Bronchial epithelial cell (primary cell): ENCODE measurements at regions not wholly inside any gene's neighbourhood (a gene's known extent, or its start where the extent isn't known, plus 50 kb on each side); places are given as distances from the start of the nearest gene placed in this dataset.

Experiments used
- DNase-seq: peaks from one replicate; pipeline ENCODE4 v3.0.0-alpha.2; 2010; ENCODE audit warnings: low read depth
- FAIRE-seq: peaks from 2 replicates; lab custom pipeline; 2011; peaks lifted over from hg19 to GRCh38; lab: Jason Lieb, UNC
- H3K27me3 ChIP-seq: 2 replicates; pipeline ENCODE4 v1.5.1; 2011; ENCODE audit warnings: low read length; ENCODE audit not compliant: control insufficient read depth, insufficient read depth
- H3K36me3 ChIP-seq: 2 replicates; pipeline ENCODE4 v1.5.1; 2011; ENCODE audit warnings: low read length; ENCODE audit not compliant: control insufficient read depth, insufficient read depth
- H3K4me3 ChIP-seq: 2 replicates; pipeline ENCODE4 v1.5.1; 2011; ENCODE audit warnings: mild to moderate bottlenecking, low read depth, low read length, control low read depth
- TF ChIP-seq, protein P1 (sequence below): IDR thresholded peaks from 2 replicates; pipeline ENCODE4 v1.5.1; 2011; ENCODE audit warnings: mild to moderate bottlenecking, moderate library complexity, low read length, control low read depth, inconsistent platforms; ENCODE audit not compliant: insufficient read depth, severe bottlenecking

DNA sequence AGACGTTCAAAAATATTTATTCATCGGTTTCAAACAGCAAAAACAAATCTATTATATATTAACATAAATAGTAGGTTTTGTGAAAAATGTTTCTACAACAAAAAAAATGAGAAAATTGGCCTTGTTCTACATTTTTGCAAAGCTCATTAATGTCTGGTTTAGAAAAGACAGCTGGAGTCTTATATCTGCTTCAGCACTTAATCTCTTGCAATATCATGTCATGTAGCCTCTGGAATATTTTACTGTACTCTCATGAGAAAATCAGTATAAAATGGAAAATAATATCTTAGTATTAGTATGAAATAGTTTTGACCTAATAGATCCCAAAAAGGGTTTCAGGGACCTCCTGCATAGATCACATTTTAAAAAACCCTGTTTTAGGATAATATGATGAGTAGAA, 326.6 kb downstream of the ARL4A start:
- TF ChIP-seq, protein P1, sequence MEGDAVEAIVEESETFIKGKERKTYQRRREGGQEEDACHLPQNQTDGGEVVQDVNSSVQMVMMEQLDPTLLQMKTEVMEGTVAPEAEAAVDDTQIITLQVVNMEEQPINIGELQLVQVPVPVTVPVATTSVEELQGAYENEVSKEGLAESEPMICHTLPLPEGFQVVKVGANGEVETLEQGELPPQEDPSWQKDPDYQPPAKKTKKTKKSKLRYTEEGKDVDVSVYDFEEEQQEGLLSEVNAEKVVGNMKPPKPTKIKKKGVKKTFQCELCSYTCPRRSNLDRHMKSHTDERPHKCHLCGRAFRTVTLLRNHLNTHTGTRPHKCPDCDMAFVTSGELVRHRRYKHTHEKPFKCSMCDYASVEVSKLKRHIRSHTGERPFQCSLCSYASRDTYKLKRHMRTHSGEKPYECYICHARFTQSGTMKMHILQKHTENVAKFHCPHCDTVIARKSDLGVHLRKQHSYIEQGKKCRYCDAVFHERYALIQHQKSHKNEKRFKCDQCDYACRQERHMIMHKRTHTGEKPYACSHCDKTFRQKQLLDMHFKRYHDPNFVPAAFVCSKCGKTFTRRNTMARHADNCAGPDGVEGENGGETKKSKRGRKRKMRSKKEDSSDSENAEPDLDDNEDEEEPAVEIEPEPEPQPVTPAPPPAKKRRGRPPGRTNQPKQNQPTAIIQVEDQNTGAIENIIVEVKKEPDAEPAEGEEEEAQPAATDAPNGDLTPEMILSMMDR = no peak
- H3K27me3 ChIP-seq = no peaks in the 10 kb centered on the region
- H3K36me3 ChIP-seq = no peaks in the 10 kb centered on the region
- FAIRE-seq = no peak
- DNase-seq = no peak
- no peak overlapping the region for H3K4me3 ChIP-seq

DNA sequence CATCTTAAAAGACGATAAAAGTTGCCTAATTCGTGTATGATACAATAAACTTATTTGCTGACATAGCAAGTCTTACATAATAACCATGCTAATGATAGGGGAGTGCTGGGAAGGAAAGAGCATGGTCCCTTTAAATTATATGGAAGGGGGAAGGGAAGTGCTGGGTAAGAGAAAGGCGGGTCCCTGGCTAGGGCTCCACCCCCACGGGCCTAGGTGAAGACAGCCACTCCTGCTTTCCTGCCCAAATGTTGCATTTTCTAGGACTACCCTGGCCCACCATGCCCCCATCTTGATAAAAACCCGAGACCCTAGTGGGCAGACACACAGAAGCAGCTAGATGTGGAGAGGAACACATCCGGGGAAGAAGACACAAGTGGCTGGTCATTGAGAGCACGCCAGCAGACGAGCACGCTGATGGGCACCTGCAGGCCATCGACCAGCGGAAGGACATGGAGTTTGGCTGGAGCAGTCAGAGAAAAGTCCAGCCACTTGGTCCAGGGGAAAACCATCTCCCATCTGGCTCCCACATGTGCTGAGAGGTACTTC, 328.7 kb downstream of the ARL4A start:
- FAIRE-seq (no peak), DNase-seq (no peak)
- TF ChIP-seq, protein P1 = no peak
- no peak overlapping the region for H3K4me3 ChIP-seq
- H3K36me3 ChIP-seq = no peaks in the 10 kb centered on the region
- no peaks in the 10 kb centered on the region for H3K27me3 ChIP-seq

DNA sequence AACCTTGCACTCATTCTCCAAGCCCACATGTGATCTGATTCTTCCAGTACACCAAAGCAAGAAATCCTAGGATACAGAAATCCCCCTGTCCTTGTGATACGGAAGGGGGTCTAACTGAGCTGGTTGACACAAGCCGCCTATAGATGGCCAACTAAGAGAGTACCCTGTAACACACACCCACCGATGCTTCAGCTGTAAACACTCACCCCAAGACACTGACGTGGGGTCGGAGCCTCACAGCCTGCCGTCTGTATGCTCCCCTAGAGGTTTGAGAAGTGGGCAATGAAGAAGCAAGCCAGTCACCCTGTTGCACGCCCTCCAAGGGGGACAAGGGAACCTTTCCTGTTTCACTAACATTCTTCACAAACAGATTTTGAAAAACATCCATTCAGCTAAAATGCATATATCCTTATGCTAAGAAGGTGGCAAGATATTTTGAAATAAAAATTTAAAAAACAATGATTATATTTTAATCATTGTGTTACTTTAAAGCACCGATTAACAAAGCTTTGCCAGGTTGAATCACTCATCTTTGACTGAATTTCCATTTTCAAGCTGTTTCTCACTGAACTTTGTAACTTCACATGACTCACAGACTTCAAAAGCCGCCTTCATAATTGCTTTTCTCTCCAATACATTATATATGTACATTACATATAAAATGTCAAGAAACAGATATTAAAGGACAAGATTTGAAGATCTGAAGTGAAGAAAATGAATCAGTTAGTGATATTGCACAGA, 329.3 kb downstream of the ARL4A start:
- Histone ChIP-seq H3K36me3 (no peaks in the 10 kb centered on the region), H3K4me3 (no peak overlapping the region), H3K27me3 (no peaks in the 10 kb centered on the region)
- DNase-seq (peak; percentile 58), FAIRE-seq (no peak)
- TF ChIP-seq, protein P1 = no peak

DNA sequence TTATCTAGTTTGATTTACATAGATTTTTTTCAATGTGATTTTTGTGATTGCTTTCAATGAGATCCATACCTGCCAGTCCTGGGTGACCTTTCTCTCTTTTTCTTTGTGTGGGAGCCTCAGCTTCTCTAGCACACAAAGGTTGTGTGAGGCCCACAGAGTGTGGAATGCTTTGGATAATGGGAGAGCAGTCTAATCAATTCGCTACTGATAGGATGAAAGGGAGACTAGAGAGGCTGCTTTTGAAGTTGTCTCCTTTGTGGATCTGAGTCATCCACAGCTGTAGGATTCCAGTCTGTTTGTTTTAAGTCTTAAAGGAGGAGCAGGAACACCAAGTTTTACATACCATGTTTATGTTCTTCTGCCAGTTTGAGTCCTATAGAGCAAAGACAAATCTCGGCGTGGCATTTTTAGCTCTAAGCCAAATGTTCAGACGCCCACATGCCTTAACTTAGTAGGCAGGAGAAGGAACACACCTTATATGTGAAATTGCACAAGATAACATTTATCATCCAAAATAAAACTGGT, 330.0 kb downstream of the ARL4A start:
- Histone ChIP-seq H3K27me3 (no peaks in the 10 kb centered on the region), H3K36me3 (no peaks in the 10 kb centered on the region), H3K4me3 (no peak overlapping the region)
- peak; percentile 91 for DNase-seq
- TF ChIP-seq, protein P1 = no peak
- peak; percentile 72 for FAIRE-seq

DNA sequence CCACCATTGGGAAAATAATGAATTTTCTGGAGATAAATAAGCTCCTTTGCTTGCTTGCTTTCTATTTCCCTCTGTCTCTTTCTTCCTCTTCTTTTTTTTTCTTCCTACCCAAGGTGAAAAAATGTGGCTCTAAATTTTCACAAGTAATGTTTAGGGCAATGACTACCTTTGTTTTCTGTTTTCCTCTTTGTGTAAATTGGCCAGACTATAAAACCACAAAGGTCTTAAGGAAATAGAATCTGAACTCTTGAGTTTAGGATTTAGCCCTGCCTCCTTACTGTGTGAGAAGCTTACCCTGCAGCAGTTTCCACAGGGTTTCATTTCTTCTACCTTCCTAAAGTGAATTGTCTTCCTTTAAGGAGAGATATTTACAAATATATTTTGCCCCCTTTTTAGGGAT, 330.4 kb downstream of the ARL4A start:
- no peaks in the 10 kb centered on the region for H3K27me3 ChIP-seq
- DNase-seq = peak; percentile 47

More for the DNA sequence above, 330.4 kb downstream of the ARL4A start:
- Histone ChIP-seq H3K36me3 (no peaks in the 10 kb centered on the region), H3K4me3 (no peak overlapping the region)
- TF ChIP-seq, protein P1 = no peak
- FAIRE-seq = no peak
